ENCODE measurements at regions not wholly inside any gene's neighbourhood (a gene's known extent, or its start where the extent isn't known, plus 50 kb on each side); places are given as distances from the start of the nearest gene placed in this dataset.

DNA sequence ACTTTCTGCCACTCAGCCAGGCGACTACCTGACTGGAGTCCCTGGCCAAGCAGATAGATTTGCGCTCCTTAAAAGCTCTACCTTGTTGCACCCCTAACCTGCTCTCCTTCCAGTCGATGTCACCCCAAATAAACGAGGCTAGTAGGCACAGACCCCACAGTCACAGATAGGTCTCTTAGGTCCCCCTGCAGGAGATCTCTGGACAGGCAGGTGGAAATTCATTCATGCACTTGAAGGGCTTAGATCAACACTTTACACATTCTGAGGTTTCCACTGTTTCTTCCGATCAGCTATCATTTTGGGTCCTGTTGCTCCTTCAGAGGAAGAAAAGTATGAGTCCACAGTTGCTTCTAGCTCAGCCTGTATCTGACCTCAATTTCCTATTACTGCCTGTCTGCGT is 272.6 kb upstream of the FMN2 start:
- no peaks in the 10 kb centered on the region for H3K36me3 ChIP-seq (ENCODE audit: low read depth)
- DNase-seq, result no peak
- H3K4me3 ChIP-seq, result no peak overlapping the region
- POLR2A ChIA-PET (ENCODE audit: unreplicated experiment), result no interaction called here
- H3K4me2 ChIP-seq, result no peak overlapping the region
- CTCF ChIA-PET, result no interaction called here
- peaks cover 37% of the 10 kb centered on the region for H3K4me1 ChIP-seq (replicated peaks; ENCODE audit: insufficient read depth)
- no TSS peak for BruUV-seq (replicated peaks)
- H3K27ac ChIP-seq, result no peak overlapping the region
- no peaks in the 10 kb centered on the region for H3K27me3 ChIP-seq (ENCODE audit: insufficient read depth, low read depth)
- no peaks in the 10 kb centered on the region for H3K9me3 ChIP-seq (ENCODE audit: insufficient read depth, low read depth)
- TF ChIP-seq EZH2 (IDR thresholded peaks at IDR 0.05; ENCODE audit: low read depth), result no peak
- TF ChIP-seq, protein P1, sequence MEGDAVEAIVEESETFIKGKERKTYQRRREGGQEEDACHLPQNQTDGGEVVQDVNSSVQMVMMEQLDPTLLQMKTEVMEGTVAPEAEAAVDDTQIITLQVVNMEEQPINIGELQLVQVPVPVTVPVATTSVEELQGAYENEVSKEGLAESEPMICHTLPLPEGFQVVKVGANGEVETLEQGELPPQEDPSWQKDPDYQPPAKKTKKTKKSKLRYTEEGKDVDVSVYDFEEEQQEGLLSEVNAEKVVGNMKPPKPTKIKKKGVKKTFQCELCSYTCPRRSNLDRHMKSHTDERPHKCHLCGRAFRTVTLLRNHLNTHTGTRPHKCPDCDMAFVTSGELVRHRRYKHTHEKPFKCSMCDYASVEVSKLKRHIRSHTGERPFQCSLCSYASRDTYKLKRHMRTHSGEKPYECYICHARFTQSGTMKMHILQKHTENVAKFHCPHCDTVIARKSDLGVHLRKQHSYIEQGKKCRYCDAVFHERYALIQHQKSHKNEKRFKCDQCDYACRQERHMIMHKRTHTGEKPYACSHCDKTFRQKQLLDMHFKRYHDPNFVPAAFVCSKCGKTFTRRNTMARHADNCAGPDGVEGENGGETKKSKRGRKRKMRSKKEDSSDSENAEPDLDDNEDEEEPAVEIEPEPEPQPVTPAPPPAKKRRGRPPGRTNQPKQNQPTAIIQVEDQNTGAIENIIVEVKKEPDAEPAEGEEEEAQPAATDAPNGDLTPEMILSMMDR (conservative IDR thresholded peaks at IDR 0.05), result no peak
- peaks cover 36% of the 10 kb centered on the region for H3F3A ChIP-seq (ENCODE audit: insufficient read depth, low read depth)
- no peaks in the 10 kb centered on the region for H3K79me2 ChIP-seq (ENCODE audit: low read depth)
- no peak overlapping the region for H2AFZ ChIP-seq
- intact Hi-C loops (cut with micrococcal nuclease; ENCODE audit: unreplicated experiment), result no loop called here
- no peaks in the 10 kb centered on the region for H3K9me2 ChIP-seq (ENCODE audit: insufficient read depth)
- H4K20me1 ChIP-seq (ENCODE audit: insufficient read depth), result no peaks in the 10 kb centered on the region

DNA sequence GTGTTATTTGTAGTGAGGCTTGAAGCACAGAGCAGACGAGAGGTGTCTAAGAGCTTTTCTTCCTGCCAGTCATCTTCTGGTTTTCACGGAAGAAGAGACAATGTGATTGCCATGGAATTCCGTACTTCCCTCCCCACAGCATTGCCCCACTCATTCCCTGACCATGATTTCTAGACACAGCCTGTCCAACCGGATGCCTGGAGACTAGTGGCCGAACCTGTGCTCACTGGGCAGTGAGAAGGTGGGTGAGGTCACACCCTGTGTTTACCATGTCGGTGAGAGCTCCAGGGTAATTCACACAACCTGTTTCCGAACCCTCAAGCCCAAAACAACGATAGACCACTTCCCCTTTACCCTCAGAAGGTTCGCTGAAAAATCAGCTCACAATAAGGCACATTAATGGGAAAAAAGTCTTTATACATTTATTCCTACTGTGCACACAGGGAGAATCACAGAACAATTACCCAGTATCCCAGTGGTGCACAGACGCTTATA is 271.9 kb upstream of the FMN2 start:
- Histone ChIP-seq H3K27ac (no peak overlapping the region), H3K79me2 (ENCODE audit: low read depth) (no peaks in the 10 kb centered on the region), H3F3A (ENCODE audit: insufficient read depth, low read depth) (peaks cover 29% of the 10 kb centered on the region), H3K36me3 (ENCODE audit: low read depth) (no peaks in the 10 kb centered on the region), H3K9me3 (ENCODE audit: insufficient read depth, low read depth) (no peaks in the 10 kb centered on the region), H3K4me3 (no peak overlapping the region), H3K4me2 (no peak overlapping the region), H3K9me2 (ENCODE audit: insufficient read depth) (no peaks in the 10 kb centered on the region), H4K20me1 (ENCODE audit: insufficient read depth) (no peaks in the 10 kb centered on the region), H2AFZ (no peak overlapping the region), H3K27me3 (ENCODE audit: insufficient read depth, low read depth) (no peaks in the 10 kb centered on the region), H3K4me1 (replicated peaks; ENCODE audit: insufficient read depth) (peaks cover 35% of the 10 kb centered on the region)
- BruUV-seq (replicated peaks), result no TSS peak
- ChIA-PET POLR2A (ENCODE audit: unreplicated experiment) (interaction anchor here (0.6 kb wide), 1 partner anchor 571 kb away, joined by 3 read pairs; no protein-coding TSS in a partner anchor), CTCF (no interaction called here)
- no peak for DNase-seq
- intact Hi-C loops (cut with micrococcal nuclease; ENCODE audit: unreplicated experiment), result no loop called here
- no peak for TF ChIP-seq EZH2 (IDR thresholded peaks at IDR 0.05; ENCODE audit: low read depth)
- TF ChIP-seq, protein P1 (conservative IDR thresholded peaks at IDR 0.05), result no peak

DNA sequence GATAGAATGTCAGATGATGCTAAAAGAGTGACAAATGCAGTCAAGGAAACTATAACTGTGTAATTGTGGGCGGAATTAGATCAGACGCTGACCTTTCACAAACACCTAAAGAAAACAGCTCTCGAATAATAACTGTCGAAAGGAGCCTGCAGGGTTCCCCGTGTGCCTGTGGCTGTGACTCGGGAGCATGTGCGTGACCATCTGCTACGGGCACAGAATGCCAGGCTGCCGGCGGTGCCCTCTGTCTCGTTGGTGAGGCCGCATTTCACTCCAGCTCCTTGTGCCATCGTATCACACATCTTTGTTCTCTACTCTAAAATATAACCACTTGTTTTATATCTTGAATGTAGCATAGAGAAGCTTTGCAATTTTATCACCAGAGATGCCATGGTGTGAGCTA is 267.8 kb upstream of the FMN2 start:
- Histone ChIP-seq H4K20me1 (ENCODE audit: insufficient read depth) (no peaks in the 10 kb centered on the region), H2AFZ (no peak overlapping the region), H3F3A (ENCODE audit: insufficient read depth, low read depth) (no peaks in the 10 kb centered on the region), H3K36me3 (ENCODE audit: low read depth) (no peaks in the 10 kb centered on the region), H3K9me3 (ENCODE audit: insufficient read depth, low read depth) (no peaks in the 10 kb centered on the region), H3K4me1 (replicated peaks; ENCODE audit: insufficient read depth) (no peaks in the 10 kb centered on the region), H3K79me2 (ENCODE audit: low read depth) (no peaks in the 10 kb centered on the region), H3K4me3 (no peak overlapping the region), H3K27me3 (ENCODE audit: insufficient read depth, low read depth) (no peaks in the 10 kb centered on the region), H3K27ac (no peak overlapping the region), H3K9me2 (ENCODE audit: insufficient read depth) (no peaks in the 10 kb centered on the region), H3K4me2 (no peak overlapping the region)
- no TSS peak for BruUV-seq (replicated peaks)
- DNase-seq, result no peak
- no peak for TF ChIP-seq EZH2 (IDR thresholded peaks at IDR 0.05; ENCODE audit: low read depth)
- TF ChIP-seq, protein P1 (conservative IDR thresholded peaks at IDR 0.05), result no peak
- ChIA-PET CTCF (no interaction called here), POLR2A (ENCODE audit: unreplicated experiment) (no interaction called here)
- intact Hi-C loops (cut with micrococcal nuclease; ENCODE audit: unreplicated experiment), result no loop called here

All from PC-9 (cell line).